Right lobe of liver (tissue), 6 donors: ENCODE measurements at regions not wholly inside any gene's neighbourhood (a gene's known extent, or its start where the extent isn't known, plus 50 kb on each side); places are given as distances from the start of the nearest gene placed in this dataset.

Experiments
- ATAC-seq, 4 donors: fragments of 200-7000 bp; cut with Tn5 transposase; one replicate each; pipeline ENCODE4 v1.9.1; 2020; ENCODE audit warnings: mild to moderate bottlenecking in 4 of 4, moderate library complexity in 4 of 4
- DNase-seq, 3 donors: peaks; one replicate each; pipeline ENCODE4 v3.0.0-alpha.2; 2020
- H3K27ac ChIP-seq, 3 donors: fragments of 200-600 bp; one replicate each; pipeline ENCODE4 v1.8.0; 2022
- H3K27me3 ChIP-seq, 2 donors: fragments of 200-600 bp; one replicate each; pipeline ENCODE4 v1.8.0; 2022
- H3K36me3 ChIP-seq, 4 donors: fragments of 200-600 bp; sonication (generic) in 1 of 4; one replicate each; pipeline versions ENCODE4 v1.5.1 to v1.8.0; 2017 to 2022; ENCODE audit warnings: control low read depth in 1 of 4
- H3K4me1 ChIP-seq, 4 donors: fragments of 200-600 bp; sonication (generic) in 1 of 4; one replicate each; pipeline versions ENCODE4 v1.5.1 to v1.8.0; 2017 to 2022; ENCODE audit warnings: control low read depth in 1 of 4
- H3K4me3 ChIP-seq, 3 donors: fragments of 200-600 bp; one replicate each; pipeline ENCODE4 v1.8.0; 2022
- H3K9me3 ChIP-seq, 4 donors: fragments of 200-600 bp; sonication (generic) in 1 of 4; one replicate each; pipeline versions ENCODE4 v1.5.1 to v1.8.0; 2017 to 2022; ENCODE audit warnings: control low read depth in 1 of 4
- POLR2A ChIP-seq: fragments of 450-650 bp; IDR thresholded peaks from one replicate; pipeline ENCODE4 v1.6.1; 2017; ENCODE audit warnings: antibody characterized with exemption, mild to moderate bottlenecking
- WGBS: methylation state at CpG from one replicate; pipeline ENCODE4 v1.1.6; 2018; ENCODE audit warnings: low coverage, low lambda C conversion rate; ENCODE audit not compliant: insufficient coverage; ENCODE audit errors: missing lambda C conversion rate; 5-methylcytosine and 5-hydroxymethylcytosine counted together
- intact Hi-C, 2 donors: fragments of 100-400 bp; cut with DNase I; formaldehyde crosslinking; loops; one replicate each; pipeline versions ENCODE4 v1.11.2 to v1.14.1; 2022
- TF ChIP-seq, protein P1 (sequence below), 4 donors: fragments of 200-600 bp in 3 of 4; fragments of 450-650 bp in 1 of 4; IDR thresholded peaks; one replicate each; pipeline versions ENCODE4 v1.5.1 to v1.8.0; 2016 to 2022; ENCODE audit warnings: antibody characterized with exemption in 4 of 4, mild to moderate bottlenecking in 2 of 4
- donor health status: DM: no; HTN: yes; CAD: no.
- donor health status: DM: no; HTN: no; CAD: no.
- donor health status: DM: no; HTN: no; CAD: no.
- donor health status: DM: no; HTN: yes; CAD: no.
- donor health status: DM: no; HTN: yes; CAD: no.

GRCh38 chr12:113747017-113747416, 219.1 kb downstream of the RBM19 start:
- Histone ChIP-seq H3K36me3 (no peaks in the 10 kb centered on the region), H3K4me1 (no peaks in the 10 kb centered on the region), H3K4me3 (no peak overlapping the region), H3K27ac (no peak overlapping the region), H3K9me3 (no peaks in the 10 kb centered on the region), H3K27me3 (no peaks in the 10 kb centered on the region)
- ATAC-seq = no peak
- no peak for DNase-seq
- WGBS = 40% methylated on average over 4 of the region's 5 CpGs
- no peak for TF ChIP-seq POLR2A
- TF ChIP-seq, protein P1, sequence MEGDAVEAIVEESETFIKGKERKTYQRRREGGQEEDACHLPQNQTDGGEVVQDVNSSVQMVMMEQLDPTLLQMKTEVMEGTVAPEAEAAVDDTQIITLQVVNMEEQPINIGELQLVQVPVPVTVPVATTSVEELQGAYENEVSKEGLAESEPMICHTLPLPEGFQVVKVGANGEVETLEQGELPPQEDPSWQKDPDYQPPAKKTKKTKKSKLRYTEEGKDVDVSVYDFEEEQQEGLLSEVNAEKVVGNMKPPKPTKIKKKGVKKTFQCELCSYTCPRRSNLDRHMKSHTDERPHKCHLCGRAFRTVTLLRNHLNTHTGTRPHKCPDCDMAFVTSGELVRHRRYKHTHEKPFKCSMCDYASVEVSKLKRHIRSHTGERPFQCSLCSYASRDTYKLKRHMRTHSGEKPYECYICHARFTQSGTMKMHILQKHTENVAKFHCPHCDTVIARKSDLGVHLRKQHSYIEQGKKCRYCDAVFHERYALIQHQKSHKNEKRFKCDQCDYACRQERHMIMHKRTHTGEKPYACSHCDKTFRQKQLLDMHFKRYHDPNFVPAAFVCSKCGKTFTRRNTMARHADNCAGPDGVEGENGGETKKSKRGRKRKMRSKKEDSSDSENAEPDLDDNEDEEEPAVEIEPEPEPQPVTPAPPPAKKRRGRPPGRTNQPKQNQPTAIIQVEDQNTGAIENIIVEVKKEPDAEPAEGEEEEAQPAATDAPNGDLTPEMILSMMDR (IDR thresholded peaks at IDR 0.05) = no peak
- intact Hi-C loops = no loop called here

- Histone ChIP-seq H3K27me3 (no peaks in the 10 kb centered on the region), H3K27ac (no peak overlapping the region)
- WGBS = 63% methylated on average over 8 of the region's 8 CpGs
Observed at GRCh38 chr12:113744802-113745395, 221.2 kb downstream of the RBM19 start.

DNA sequence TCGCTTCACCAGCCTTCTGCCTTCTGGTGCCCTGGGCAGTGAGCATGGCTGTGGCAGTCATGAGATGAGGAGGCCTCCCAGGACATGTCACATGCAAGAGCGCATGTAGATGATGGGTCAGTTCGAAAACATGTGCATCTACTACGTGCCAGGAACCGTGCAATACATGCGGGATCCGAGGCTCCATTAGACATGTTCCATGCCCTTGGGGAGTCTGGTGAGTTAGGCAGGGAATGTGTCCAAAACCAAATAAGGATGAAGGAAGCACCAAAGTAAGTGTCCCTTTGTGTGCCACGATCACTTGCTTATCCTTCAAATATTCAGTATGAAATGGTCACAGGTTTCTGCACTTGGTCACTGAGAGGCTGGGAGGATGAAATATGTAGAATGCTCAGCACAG, 223.3 kb downstream of the RBM19 start:
- H3K4me3 ChIP-seq = no peak overlapping the region
- no peaks in the 10 kb centered on the region for H3K9me3 ChIP-seq
- TF ChIP-seq, protein P1 (IDR thresholded peaks at IDR 0.05) = no peak
- no peak for TF ChIP-seq POLR2A
- no peaks in the 10 kb centered on the region for H3K27me3 ChIP-seq
- no peak overlapping the region for H3K27ac ChIP-seq
- ATAC-seq (no peak), DNase-seq (no peak)
- H3K36me3 ChIP-seq = no peaks in the 10 kb centered on the region
- H3K4me1 ChIP-seq = no peaks in the 10 kb centered on the region
- WGBS = 80% methylated on average over 7 of the region's 8 CpGs
- intact Hi-C loops = no loop called here

More at GRCh38 chr12:113744802-113745395, 221.2 kb downstream of the RBM19 start:
- intact Hi-C loops = no loop called here
- no peaks in the 10 kb centered on the region for H3K9me3 ChIP-seq
- DNase-seq (no peak), ATAC-seq (no peak)
- TF ChIP-seq, protein P1 (IDR thresholded peaks at IDR 0.05) = no peak
- no peak for TF ChIP-seq POLR2A
- no peaks in the 10 kb centered on the region for H3K4me1 ChIP-seq
- no peak overlapping the region for H3K4me3 ChIP-seq
- no peaks in the 10 kb centered on the region for H3K36me3 ChIP-seq

DNA sequence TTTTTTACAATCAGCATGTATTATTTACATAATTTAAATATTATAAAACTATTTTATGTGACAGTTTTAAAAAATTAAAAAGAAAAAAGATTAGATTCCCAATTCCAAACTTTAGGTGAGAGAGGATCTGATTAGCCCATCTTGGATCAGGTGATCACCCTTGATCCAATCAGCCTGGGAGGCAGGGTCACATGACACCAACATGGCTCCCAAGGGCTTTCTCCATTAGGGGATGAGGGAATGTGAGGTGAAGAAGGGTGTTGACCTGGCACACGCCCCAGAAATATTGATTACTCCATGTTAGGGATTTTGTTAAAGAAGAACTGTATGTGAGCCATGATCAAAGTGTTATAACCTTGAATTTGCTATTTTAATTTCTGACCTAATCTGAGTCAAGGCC, 225.4 kb downstream of the RBM19 start:
- no peak for ATAC-seq

More for the DNA sequence above, 225.4 kb downstream of the RBM19 start:
- DNase-seq = no peak
- intact Hi-C loops = no loop called here
- H3K9me3 ChIP-seq = no peaks in the 10 kb centered on the region
- no peaks in the 10 kb centered on the region for H3K36me3 ChIP-seq
- H3K27me3 ChIP-seq = no peaks in the 10 kb centered on the region
- H3K4me3 ChIP-seq = no peak overlapping the region
- H3K4me1 ChIP-seq = no peaks in the 10 kb centered on the region
- 23% methylated on average over 1 of the region's 1 CpG for WGBS
- no peak for TF ChIP-seq POLR2A
- TF ChIP-seq, protein P1 (IDR thresholded peaks at IDR 0.05) = no peak
- H3K27ac ChIP-seq = no peak overlapping the region
